Stimulated activated CD4-positive, alpha-beta T cell treated with anti-CD3 and anti-CD28 coated beads, Interleukin-4, amount 100 ng/mL, for 4 hours (primary cell): ENCODE measurements at regions not wholly inside any gene's neighbourhood (a gene's known extent, or its start where the extent isn't known, plus 50 kb on each side); places are given as distances from the start of the nearest gene placed in this dataset.
A peak's percentile ranks its signal among the peaks of the same experiment; 100 is the strongest.
"Not testable (repeated sequence)": the region's sequence is repeated elsewhere in the genome, so short reads cannot be mapped to it uniquely, and the experiment has no call there.

Experiments used
- DNase-seq, 2 experiments: peaks; one replicate each; pipeline ENCODE4 v3.0.0-alpha.2; 2020

DNA sequence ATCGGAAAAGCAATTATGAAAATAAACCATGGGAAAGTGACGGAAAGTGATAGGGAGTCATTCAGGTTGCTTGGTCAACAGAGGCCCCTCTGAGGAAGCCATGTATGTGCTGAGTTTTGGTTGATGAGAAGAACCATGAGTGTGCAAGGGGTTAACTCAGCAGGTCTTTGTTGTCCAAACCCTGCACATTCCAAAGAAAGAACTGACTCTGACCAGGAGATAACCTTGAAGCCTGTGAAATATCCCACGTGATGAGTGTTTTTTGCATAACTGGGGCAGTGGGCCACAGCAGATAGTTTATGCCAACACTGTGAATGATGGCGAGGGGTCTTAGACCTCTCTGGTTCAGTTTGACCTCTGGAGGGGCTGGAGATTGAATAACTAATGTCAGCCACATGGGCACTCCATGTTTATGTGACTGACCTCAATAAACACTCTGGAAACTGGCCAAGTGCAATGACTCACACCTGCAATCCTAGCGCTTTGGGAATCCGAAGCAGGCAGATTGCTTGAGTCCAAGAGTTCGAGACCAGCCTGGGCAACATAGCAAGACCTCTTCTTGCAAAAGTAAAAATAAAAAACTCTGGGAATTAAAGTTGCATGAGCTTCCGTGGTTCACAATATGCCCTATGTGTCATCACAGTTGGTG, 154.0 kb upstream of the FOXK1 start:
- DNase-seq = no peak

DNA sequence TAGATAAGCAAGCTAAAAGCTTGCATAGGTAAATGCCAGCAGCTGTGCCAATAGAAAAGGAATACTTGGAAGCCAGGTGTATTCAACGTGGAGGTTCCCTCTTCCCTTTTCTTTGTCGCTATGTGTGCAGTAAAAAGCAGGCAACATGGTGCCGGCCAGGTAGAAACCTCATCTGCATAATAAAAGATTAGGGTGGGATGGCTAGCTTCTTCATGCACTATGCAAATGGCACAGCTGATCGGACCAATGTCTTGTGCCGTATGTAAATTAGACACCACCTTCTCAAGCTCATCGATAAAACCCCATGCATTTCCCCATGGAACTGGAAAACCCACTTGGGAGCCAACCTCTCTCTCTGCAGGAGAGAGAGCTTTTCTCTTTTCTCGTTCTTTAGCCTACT, 150.9 kb upstream of the FOXK1 start:
- no peak for DNase-seq

DNA sequence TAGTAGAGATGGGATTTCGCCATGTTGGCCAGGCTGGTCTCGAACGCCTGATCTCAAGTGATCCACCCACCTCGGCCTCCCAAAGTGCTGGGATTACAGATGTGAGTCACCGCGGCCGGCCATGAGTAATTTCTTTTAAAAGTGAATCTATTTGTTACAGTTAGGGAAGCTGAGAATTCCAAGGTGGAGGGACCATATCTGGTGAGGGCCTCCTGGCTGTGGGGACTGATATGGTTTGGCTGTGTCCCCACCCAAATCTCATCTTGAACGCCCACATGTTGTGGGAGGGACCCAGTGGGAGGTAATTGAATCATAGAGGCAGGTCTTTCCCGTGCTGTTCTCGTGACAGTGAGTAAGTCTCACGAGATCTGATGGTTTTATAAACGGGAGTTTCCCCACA, 148.8 kb upstream of the FOXK1 start:
- not testable (repeated sequence) for DNase-seq

DNA sequence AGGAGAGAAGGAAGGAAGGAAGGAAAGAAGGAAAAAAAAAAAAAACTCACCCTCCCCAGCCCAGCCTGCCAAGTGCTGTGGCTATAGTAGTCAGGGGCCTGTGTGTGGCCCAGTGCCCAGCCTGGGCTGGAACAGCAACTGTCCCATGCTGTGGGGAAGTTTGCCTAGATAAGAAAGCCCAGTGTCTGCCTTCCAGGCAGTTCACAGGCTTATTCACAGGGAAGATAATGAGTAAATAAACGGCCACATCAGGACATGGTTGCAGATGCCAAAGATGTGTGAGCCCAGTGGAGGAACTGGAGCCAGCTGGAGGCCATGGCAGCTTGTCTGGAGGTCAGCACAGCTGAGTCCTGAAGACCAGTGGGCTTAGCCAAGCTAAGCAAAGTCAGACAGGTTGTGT, 132.4 kb upstream of the FOXK1 start:
- no peak for DNase-seq

DNA sequence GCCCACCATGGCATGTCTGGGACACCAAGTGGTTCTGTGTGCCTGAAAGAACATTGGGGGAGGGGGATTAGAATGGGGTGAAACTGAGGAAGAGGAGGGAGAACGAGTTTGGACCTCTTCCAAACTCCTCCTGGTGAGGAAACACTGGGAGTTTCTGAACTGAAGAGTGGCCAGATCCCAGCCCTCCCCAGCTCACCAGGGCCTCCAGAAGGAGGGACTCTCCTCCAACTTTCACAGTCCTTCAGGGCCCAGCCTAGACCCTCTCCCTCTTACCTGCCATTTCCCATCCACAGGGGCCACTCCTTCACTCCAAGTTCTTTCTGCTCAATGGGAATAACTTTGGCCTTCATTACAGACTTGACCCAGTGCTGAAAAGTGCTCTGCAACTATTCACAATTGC, 132.0 kb upstream of the FOXK1 start:
- no peak for DNase-seq

DNA sequence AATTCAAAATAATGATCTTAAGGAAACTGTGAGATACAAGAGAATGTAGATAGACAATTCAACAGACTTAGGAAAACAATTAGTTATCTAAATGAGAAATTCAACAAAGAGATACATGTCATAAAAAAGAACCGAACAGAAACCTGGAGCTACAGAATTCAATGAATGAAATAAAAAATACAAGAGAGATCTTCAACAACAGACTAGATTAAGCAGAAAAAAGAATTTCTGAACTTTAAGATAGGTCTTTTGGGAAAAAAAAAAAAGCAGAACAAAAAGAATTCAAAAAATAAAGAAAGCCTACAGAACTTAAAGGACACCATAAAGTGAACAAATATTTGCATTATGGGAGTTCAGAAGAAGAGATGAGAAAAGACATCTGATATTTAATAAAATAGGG, 129.1 kb upstream of the FOXK1 start:
- DNase-seq = no peak

DNA sequence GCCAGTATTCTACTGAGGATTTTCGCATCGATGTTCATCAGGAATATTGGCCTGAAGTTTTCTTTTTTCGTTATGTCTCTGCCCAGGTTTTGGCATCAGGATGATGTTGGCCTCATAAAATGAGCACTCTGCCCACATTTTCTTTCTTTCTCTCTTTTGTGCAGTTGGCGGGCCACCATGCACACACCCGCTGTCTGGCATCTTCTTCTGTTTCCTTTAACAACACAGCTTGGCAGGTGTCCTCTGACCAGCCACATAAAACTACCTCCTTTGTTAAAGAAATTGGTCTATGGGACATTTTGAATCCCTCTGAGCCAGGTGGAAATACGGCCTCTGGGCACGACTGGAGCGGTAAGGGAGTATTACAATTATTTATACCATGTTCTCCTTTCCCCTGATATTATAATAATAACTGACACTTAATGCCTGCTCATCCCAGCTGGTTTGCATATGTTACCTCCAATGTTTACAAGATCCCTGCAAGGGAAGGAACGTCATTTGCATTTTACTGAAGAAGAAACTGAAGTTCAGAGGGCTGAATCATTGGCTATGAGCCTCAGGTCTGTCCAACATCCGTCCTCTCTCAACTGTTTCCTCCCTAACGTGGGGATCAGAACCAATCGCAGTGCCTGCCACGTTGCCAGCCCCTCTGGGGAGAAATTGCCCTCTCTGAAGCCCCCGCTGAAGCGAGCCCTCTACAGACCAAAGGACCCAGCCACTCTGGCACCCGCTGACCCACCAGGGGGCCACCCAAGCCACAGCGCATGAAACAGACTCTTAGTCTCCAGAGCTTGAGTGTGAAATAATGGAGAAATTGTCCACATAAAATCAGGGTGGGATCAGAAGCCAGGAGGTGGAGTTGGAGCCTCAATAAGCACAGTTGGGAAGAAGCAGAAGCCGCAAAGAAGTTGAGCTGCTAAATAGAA, 125.0 kb upstream of the FOXK1 start:
- DNase-seq = no peak

DNA sequence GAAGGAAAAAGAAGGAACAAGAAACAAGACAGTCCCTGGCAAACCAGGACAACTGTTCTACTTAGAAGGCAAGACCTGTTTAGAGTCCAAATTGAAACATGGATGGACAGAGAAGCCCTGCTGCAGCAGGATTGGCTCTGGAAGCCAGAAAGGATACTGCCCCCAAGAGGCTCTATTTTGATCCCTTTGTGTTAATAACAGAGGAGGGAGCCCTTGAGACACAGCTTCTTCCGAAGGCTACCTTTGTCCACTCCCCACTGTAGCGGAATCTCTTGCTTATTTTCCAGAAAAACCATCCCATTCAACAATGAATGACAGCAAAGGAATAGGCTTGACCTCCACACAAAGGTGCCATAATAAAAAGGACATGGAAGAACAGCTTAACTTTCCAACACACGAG, 120.3 kb upstream of the FOXK1 start:
- no peak for DNase-seq

DNA sequence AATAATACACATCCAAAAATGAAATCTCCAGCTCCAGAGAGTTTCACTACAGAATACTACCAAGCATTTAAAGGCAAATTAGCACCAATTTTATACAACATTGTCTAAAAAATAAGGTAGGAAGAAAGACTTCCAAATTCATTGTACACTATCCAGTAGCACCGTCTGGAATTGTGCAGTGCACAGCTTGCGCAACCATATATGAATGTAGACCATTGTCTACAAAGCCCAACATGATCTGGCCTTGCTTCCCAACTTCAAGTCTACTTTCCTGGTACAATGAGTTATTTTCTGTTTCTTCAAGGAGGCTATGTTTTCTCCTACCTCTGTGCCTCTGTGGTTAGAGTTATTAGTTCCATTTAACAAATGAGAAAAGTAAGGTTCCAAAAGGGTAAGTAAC, 115.4 kb upstream of the FOXK1 start:
- DNase-seq = no peak

DNA sequence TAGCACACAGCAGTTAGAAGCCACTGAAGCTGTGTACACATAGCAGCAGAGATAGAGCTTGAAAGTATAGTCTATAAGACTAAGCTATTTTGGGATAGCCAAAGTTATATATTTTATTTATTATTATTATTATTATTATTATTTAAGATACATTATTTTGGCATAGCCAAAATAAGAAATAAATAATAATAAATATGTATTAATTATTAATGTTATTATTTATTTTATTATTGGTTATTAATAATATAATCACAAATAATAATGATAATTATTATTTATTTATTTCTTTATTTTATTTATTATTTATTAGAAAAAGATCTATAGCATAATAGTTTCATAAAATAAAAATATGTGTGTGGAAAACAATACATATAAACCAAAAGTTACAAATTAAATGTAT, 107.2 kb upstream of the FOXK1 start:
- DNase-seq = no peak

DNA sequence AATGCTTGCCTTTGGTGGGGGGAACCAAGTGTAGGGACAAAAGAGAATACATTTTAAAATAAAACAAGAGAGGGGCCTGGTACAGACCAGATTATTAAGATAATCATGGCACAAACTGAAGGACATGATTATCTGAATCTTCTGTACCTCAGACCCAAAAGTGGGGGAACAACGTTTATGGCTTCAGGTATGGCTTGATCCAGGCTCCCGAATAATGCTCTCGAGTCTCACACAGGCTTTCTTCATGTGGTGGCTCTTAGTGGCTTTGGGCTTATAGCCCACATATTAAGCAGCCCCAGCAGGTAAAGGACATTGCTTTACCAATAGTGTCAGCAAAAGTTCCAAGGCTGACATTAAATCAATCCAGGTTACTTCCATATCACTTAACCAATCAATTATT, 106.8 kb upstream of the FOXK1 start:
- DNase-seq = no peak

DNA sequence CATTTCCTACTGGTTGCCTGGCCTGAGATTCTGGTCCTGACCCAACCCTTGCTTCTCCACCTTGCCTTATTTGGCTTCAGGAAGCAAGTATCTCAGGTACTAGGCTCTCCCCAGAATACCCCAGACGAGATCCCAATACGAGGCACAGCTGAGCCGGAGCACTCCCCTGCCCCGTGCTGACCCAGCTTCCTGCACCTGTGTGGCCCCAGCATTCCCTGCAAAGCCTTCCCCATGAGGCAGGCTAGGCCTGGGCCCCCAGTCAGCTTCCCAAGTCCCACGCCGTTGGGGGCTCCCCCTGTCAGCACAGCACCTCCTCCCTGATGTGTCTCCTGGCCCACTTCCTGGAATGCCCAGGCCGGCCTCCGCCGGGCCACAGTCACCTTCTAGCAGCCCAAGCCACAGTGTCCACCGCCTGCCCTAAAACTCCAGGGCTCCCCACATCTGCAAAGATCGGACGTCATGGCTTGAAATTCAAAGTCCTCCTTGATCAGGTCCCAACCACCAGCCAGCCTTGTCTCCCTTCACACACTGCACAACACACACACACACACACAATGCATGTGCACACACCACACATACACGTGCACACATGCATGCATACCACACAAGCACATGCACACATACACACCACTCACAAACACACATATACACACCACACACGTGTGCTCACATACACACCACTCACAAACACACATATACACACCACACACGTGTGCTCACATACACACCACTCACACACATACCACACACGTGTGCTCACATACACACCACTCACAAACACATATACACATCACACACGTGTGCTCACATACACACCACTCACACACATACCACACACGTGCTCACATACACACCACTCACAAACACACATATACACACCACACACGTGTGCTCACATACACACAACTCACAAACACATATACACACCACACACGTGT, 78.9 kb upstream of the FOXK1 start:
- no peak for DNase-seq

DNA sequence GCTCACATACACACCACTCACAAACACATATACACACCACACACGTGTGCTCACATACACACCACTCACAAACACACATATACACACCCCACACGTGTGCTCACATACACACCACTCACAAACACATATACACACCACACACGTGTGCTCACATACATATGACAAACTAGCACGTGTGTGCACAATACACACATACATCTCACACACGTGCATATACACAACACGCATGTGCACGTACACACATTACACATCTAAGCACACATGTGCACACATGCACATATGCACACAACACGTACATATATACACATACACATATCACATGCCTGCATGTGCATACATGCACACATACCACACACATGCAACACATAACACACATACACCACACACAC, 78.3 kb upstream of the FOXK1 start:
- no peak for DNase-seq

DNA sequence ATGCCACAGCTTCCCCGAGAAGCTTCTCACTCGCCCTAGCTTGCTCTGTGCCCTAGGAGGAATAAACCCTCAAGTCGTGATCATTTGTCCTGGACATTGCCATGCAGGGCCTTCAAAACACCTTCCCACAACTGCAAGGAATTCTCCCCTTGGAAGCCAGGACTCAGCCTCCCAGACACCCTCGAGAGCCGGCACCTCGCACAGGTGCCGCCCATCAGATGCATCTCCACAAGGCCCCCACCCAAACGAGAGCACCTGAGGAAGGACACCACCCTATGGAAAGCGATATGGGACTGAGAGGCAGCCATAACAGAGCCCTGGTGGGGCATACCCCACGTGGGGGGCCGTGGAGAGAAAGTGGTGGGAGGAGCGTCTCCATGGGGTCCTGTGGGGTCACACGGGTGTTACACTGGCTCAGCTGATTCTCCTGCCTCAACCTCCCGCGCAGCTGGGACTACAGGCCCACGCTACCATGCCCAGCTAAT, 77.6 kb upstream of the FOXK1 start:
- DNase-seq = no peak

DNA sequence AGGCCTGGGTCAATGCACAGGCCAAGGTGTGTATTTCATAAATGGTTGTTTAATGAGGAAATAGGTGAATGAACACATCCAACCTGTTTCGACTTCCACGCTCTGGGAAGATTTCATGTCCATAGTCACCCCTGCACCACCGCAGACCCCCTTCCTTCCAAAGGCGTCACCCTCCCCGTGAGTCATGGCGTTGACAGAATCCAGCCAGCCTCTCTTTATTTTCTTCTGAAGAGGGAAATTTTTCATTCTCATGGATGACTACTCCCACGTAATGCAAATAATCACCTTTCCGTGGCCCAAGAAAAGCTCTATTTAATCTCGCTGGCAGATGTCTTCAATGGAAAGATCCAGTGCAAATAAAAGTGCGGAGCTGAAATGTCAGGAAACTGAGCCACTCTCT, 75.3 kb upstream of the FOXK1 start:
- DNase-seq = no peak

DNA sequence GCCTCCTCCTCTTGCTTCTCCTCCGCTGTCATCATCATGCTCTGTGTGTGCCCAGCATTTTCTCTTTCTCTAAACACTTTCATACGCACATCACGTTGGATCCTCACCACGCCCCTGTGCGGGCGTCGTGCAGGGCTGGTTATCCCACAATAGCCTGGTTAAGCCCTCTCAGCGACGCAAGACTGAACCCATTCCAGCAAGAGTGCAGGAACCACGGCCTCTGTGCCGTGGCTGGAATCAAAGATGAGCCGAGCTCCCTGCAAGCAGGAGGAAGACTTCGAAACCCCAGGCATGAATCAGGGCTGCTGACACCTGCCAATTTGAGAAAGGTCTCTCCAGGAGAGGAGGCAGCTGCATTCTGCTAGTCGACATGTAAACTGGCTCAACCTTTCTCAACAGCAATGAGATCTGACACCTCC, 74.8 kb upstream of the FOXK1 start:
- no peak for DNase-seq

DNA sequence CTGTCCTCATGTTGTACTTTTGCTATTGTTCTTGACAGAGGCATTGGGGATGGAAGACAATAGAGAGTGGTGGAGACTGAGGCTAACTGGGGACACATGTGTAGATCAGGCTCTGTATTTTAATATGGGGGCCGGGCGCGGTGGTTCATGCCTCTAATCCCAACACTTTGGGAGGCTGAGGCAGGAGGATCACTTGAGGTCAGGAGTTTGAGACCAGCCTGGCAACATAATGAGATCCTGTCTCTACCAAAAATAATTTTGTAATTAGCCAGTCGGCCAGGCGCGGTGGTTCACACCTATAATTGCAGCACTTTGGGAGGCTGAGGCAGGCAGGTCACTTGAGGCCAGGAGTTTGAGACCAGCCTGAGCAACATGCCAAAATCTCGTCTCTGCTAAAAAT, 72.5 kb upstream of the FOXK1 start:
- DNase-seq = not testable (repeated sequence)

DNA sequence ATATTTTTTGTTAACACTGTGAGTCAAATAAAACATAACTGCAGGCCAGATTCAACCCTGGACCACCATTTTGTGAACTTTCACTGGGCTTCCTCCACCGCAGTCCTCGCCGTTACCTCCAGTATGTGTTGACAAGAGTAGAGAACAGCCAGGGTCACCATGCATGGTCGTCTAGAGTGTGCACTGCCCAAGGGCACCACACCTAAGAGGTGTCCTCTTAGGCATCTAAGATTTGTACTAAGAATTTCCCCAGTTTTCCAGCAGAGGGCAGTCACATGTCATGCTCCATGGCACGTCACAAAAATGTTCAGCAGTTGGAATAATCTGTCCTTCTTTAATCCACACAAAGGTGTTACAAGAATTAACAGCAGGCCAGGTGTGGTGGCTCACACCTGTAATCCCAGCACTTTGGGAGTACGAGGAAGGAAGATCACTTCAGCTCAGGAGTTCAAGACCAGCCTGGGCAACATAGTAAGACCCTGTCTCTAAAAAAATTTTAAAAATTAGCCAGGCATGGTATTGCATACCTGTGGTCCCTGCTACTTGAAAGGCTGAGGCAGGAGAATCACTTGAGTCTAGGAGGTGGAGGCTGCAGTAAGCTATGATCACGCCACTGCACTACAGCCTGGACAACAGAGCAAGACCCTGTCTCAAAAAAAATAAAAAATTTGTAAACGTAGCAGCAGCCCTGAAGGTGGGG, 71.2 kb upstream of the FOXK1 start:
- DNase-seq = peak in 1 of 2 experiments; percentile 34

DNA sequence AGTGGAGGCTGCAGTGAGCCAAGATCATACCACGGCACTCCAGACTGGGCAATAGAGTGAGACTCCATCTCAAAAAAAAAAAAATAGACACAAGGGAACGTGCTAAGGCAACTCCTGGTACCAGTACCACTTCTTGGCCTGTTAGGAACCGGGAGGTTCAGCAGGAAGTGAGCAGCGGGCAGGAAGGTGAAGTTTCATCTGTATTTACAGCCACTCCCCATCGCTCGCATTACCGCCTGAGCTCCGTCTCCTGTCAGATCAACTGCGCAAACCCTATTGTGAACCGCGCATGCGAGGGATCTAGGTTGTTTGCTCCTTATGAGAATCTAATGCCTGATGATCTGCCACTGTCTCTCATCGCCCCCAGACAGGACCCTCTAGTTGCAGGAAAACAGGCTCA, 69.9 kb upstream of the FOXK1 start:
- DNase-seq = no peak

DNA sequence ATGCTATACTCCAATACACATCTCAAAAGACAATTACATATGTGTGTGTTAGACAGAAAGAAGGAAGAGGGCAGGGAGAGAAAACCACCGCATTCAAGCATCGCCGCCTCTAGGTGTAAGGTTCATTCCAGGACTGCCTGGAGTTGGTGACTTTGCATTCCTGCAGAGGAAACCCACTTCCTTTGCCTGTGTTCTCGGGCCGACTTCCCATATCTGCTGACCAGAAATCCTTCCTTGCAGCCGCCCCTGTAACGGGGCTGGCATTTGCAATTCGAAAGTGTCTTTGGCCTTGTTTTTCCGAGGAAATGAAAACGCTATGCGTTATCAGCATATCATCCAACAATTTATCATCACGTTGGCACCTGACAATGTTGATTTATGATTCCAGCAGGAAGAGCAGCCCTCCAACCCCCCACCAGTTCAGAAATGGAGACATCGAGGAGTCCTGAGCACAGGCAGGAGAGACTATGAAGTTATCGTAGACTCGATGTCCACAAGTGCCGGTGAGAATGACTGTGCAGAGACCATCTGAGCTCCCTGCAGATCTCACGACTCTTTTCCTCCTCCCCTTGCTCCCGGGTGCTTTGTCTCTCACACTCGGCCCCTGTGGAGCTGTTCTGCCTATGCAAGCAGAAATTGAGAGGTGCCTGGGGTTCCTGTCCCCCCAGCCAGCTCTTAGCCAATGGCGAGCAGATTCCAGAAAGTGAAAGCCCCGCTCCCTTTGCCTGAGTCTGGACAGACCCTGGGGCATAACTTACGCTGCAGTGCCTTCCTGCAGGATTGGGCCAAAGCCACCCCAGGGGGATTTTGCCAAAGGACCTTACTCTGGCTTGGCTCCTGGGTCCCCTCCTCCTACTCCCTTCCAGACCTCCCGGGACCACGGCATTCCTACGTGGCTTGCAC, 68.9 kb upstream of the FOXK1 start:
- no peak for DNase-seq

DNA sequence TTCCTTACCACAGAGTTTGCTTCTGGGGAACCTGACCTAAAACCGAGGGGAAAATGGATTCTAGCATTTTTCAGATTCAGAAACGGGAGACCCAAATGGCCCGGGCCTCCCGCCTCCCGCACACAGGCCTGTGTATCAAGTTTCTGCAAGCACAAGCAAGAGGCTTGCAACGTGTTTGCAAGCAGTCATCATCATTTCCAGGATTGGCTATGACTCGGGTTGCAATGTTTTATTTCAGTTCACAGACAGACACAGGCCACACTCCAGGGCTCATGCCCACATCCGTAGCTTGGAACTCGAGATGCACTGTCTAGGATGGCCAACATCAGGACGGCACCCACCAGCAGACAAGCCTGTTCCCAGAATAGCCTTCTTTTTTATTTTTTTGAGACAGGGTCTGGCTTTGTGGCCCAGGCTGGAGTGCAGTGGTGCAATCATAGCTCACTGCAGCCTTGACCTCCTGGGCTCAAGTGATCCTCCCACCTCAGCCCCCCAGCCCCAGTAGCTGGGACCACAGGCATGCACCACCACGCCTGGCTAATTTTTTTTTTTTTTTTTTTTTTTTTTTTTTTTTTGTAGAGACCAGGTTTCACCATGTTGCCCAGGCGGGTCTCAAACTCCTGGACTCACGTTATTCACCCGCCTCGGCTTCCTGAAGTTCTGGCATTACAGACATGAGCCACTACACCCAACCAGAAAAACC, 68.1 kb upstream of the FOXK1 start:
- DNase-seq = no peak
